SK-N-MC (cell line): ENCODE measurements at regions not wholly inside any gene's neighbourhood (a gene's known extent, or its start where the extent isn't known, plus 50 kb on each side); places are given as distances from the start of the nearest gene placed in this dataset.

Experiments
- DNase-seq: peaks from one replicate; pipeline ENCODE4 v3.0.0-alpha.2; 2011; ENCODE audit warnings: low read depth, low spot score
- H3K27ac ChIP-seq: fragments of 200-600 bp; sonication (generic); 2 replicates; pipeline ENCODE4 v1.5.1; 2016; ENCODE audit warnings: mixed run types
- H3K36me3 ChIP-seq: fragments of 200-600 bp; sonication (generic); 2 replicates; pipeline ENCODE4 v1.6.1; 2017; ENCODE audit warnings: antibody characterized with exemption, low read length, mixed read lengths; ENCODE audit not compliant: insufficient read depth
- H3K4me3 ChIP-seq: fragments of 200-600 bp; sonication (generic); 2 replicates; pipeline ENCODE4 v1.5.1; 2016
- H3K9ac ChIP-seq: fragments of 200-600 bp; sonication (generic); 2 replicates; pipeline ENCODE4 v1.8.0; 2017; ENCODE audit warnings: mixed run types, mixed read lengths; ENCODE audit not compliant: insufficient read length
- H3K9me3 ChIP-seq: fragments of 200-600 bp; sonication (generic); 2 replicates; pipeline ENCODE4 v1.6.1; 2017; ENCODE audit warnings: low read depth, mild to moderate bottlenecking, antibody characterized with exemption, low read length, moderate library complexity, mixed read lengths
- EZH2 ChIP-seq: fragments of 200-600 bp; sonication (generic); IDR thresholded peaks from one replicate; pipeline ENCODE4 v1.6.1; 2017; ENCODE audit warnings: antibody characterized with exemption
- FOXP2 ChIP-seq: optimal IDR thresholded peaks from 2 replicates; pipeline ENCODE3; 2011; ENCODE audit warnings: mild to moderate bottlenecking, moderate library complexity; ENCODE audit not compliant: insufficient read depth; ENCODE audit errors: extremely low read length, control extremely low read depth
- POLR2AphosphoS5 ChIP-seq: IDR thresholded peaks from 2 replicates; pipeline ENCODE4 v1.6.1; 2012; ENCODE audit warnings: mild to moderate bottlenecking, low read depth, low read length, borderline replicate concordance

DNA sequence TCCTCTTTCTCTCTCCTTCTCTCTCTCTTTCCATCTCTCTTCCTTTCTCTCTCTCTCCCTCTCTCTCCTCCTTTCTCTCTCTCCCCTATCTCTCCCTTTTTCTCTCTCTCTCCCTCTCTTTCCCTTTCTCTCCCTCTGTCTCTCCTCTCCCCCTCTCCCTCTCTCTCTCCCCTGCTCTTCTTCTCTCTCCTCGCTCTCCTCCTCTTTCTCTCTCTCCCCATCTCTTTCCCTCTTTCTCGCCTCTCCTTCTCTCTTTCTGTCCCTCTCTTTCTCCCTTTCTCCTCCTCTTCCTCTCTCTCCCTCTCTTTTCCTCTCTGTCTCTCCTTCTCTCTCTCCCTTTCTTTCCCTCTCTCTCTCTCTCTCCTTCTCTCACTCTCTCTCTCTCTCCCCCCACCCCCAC, 196.6 kb downstream of the UQCRFS1 start:
- H3K9me3 ChIP-seq, result no peaks in the 10 kb centered on the region
- no peaks in the 10 kb centered on the region for H3K36me3 ChIP-seq
- TF ChIP-seq FOXP2 (no peak), EZH2 (no peak), POLR2AphosphoS5 (no peak)
- no peak overlapping the region for H3K27ac ChIP-seq
- no peak overlapping the region for H3K4me3 ChIP-seq
- no peak for DNase-seq
- no peak overlapping the region for H3K9ac ChIP-seq

DNA sequence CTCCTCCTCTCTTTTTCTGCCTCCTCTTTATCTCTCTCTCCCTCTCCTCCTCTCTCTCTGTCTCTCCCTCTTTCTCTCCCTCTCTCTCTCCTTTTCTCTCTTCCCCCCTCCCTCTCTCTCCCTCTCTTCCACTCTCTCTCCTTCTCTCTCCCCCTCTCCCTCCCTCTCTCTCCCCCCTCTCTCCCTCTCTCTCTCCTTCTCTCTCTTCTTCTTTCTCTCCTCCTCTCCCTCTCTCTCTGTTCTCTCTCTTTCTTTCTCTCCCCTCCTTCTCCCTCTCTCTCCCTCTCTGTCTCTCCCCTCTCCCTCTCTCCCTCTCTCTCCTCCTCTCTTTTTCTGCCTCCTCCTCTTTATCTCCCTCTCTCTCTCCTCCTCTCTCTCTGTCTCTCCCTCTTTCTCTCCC, 197.4 kb downstream of the UQCRFS1 start:
- no peak for TF ChIP-seq POLR2AphosphoS5
- no peak for DNase-seq
- no peak overlapping the region for H3K27ac ChIP-seq
- H3K9me3 ChIP-seq, result no peaks in the 10 kb centered on the region
- H3K9ac ChIP-seq, result no peak overlapping the region
- H3K36me3 ChIP-seq, result no peaks in the 10 kb centered on the region
- H3K4me3 ChIP-seq, result no peak overlapping the region

DNA sequence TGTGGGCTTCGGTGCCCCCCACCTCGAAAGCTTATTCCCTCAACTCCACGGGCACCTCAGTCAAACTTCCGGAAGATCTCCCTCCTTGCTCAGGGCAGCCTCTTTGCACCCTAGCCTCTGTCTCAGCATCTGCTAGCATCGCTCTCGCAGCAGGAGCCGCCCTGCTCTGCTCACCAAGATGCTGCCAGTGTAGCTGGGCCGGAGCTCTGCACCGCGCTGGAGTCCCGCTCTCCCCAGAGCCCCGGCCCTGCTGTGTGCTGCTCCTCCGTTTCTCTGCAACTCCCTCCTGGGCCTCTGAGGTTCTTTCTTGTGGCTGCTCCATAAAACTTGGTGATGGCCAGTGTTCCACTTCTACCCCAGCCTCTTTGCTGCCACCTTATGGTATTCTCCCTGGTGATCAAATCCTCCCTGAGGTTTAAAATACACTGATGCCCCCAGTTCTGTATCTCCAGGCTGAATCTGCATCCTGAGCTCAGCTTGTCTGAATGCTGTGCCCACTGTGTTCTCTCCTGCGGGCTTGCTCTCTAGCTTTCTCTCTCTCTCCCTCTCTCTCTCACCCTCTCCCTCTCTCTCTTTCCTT, 198.0 kb downstream of the UQCRFS1 start:
- Histone ChIP-seq H3K4me3 (no peak overlapping the region), H3K9ac (no peak overlapping the region), H3K27ac (no peak overlapping the region), H3K9me3 (no peaks in the 10 kb centered on the region), H3K36me3 (no peaks in the 10 kb centered on the region)
- no peak for DNase-seq
- TF ChIP-seq POLR2AphosphoS5, result no peak

DNA sequence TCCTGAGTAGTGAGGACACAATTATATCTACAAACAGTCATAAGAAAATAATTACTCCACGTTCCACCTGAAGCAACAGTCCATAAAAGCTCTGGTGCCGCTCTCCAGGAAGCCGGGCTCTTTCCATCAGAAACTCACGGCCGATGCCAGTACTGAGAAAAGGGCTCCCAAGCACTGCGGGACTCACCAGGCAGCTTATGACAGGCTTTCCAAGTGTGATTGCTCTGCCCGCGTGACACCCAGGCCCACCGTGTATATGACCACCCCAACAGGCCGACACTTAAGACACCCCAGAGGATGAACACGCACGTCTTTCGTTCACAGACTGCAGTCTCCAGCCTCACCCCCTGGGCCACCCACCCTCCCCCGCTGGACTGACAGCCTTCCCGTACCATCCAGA, 199.0 kb downstream of the UQCRFS1 start:
- Histone ChIP-seq H3K4me3 (no peak overlapping the region), H3K27ac (no peak overlapping the region), H3K9me3 (no peaks in the 10 kb centered on the region), H3K9ac (no peak overlapping the region), H3K36me3 (no peaks in the 10 kb centered on the region)
- no peak for DNase-seq
- no peak for TF ChIP-seq FOXP2

DNA sequence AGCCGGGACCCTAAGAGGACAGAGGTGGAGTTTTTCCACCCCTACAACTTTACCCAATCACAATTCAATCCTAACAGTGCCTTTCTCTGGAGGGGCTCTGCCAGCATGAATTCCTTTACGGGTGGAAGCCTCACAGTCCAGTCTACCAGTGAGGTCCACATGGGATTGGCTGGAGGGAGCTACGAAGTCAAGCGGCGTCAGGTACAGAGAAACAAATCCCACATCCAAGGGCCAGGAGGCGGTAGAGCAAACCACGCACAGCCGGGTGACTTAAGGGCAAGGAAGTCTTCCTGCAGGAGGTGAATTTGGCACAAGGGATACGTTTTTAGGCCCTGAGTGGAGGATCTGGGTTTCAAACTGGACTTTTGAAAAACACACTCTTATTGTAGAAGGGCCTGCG, 199.6 kb downstream of the UQCRFS1 start:
- TF ChIP-seq FOXP2 (no peak), EZH2 (no peak), POLR2AphosphoS5 (no peak)
- DNase-seq, result no peak

DNA sequence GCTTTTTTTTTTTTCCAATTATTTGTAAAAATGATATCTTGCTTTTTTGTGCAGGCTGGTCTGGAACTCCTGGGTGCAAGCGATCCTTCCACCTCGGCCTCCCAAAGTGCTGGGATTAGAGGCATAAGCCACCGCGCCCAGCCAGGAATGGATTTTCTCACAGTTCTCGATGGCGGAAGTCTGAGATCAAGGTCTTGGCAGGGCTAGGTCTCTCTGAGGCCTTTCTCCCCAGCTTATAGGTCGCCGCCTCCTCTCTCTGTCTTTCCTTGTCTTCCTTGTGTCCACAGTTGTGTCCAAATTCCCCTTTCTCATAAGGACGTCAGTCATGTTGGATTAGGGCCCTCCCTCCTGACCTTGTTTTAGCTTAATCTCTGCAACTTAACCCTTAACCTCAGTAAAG, 200.5 kb downstream of the UQCRFS1 start:
- no peak for DNase-seq
- no peak for TF ChIP-seq POLR2AphosphoS5
- no peak for TF ChIP-seq EZH2
- TF ChIP-seq FOXP2, result no peak
- Histone ChIP-seq H3K4me3 (no peak overlapping the region), H3K27ac (no peak overlapping the region), H3K9me3 (no peaks in the 10 kb centered on the region), H3K9ac (no peak overlapping the region), H3K36me3 (no peaks in the 10 kb centered on the region)

More for the DNA sequence above, 199.6 kb downstream of the UQCRFS1 start:
- Histone ChIP-seq H3K9ac (no peak overlapping the region), H3K27ac (no peak overlapping the region), H3K9me3 (no peaks in the 10 kb centered on the region), H3K36me3 (no peaks in the 10 kb centered on the region), H3K4me3 (no peak overlapping the region)

DNA sequence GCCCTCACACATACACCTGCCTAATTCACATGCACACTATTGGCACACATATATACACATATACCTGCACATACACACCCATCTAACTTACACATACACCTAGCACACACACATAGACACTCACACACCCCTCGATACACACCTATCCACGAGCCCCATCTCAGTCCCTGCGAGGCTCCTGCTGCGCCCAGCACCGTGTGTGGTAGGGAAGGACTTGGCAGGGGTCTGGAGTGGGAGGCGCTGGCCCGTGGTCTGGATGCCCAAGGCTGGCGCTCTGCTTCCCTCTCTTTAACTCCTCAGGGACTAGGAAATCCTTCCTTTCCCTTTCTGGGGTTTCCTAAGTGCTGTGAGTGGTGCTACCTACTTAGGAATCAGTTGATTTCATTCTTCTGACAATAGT, 202.7 kb downstream of the UQCRFS1 start:
- H3K4me3 ChIP-seq, result no peak overlapping the region
- no peaks in the 10 kb centered on the region for H3K9me3 ChIP-seq
- no peaks in the 10 kb centered on the region for H3K36me3 ChIP-seq
- DNase-seq, result no peak
- no peak for TF ChIP-seq FOXP2
- no peak for TF ChIP-seq EZH2
- TF ChIP-seq POLR2AphosphoS5, result no peak
- H3K9ac ChIP-seq, result no peak overlapping the region
- no peak overlapping the region for H3K27ac ChIP-seq

DNA sequence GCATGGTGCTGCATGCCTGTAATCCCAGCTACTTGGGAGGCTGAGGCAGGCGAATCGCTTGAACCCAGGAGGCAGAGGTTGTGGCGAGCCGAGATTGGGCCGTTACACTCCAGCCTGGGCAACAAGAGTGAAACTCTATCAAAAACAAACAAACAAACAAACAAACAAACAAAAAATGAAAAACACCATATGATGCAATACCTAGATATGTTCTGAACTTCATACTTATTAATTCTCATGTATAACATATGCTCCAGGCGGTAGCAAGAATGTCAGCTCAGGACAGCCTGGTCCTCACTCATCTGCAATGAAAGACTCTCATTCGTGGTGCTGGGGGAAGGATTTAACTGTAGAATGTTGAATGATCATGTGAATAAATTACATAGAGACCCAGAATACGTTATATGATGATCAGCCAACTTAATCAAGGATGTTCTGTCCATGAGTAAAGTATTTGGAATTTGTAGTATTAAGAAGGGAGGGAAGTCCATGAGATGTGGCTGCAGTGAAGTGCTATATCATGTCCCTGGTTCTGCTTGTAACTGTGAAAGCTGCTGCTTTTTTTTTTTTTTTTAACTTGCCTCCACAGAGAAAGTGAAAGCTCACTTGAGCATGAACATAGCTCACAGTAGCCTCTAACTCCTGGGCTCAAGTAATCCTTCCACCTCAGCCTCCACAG, 206.8 kb downstream of the UQCRFS1 start:
- Histone ChIP-seq H3K27ac (no peak overlapping the region), H3K9ac (no peak overlapping the region), H3K4me3 (no peak overlapping the region), H3K9me3 (no peaks in the 10 kb centered on the region), H3K36me3 (no peaks in the 10 kb centered on the region)
- DNase-seq, result no peak
- TF ChIP-seq POLR2AphosphoS5 (no peak), EZH2 (no peak), FOXP2 (no peak)

DNA sequence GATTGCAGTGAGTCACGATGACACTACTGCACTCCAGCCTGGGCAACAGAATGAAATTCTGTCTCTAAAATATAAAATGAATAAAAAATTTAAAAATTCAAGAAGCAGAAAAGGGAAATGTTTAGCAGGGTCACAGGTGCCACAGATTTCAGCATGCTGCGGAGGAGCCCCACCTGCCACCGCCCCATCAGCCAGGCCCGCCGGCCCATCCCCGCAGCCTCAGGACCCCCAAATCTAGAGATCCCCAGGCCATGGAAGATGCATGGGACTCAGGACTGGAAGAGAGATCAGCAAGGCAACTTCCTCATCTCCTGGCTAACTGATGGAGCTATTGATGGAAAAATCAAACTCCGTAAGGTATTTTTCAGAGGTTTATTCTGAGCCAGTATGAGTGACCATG, 208.2 kb downstream of the UQCRFS1 start:
- TF ChIP-seq POLR2AphosphoS5 (no peak), EZH2 (no peak), FOXP2 (no peak)
- no peaks in the 10 kb centered on the region for H3K9me3 ChIP-seq
- H3K4me3 ChIP-seq, result no peak overlapping the region
- no peaks in the 10 kb centered on the region for H3K36me3 ChIP-seq
- no peak overlapping the region for H3K27ac ChIP-seq
- no peak overlapping the region for H3K9ac ChIP-seq
- DNase-seq, result no peak
